ENCODE measurements at regions not wholly inside any gene's neighbourhood (a gene's known extent, or its start where the extent isn't known, plus 50 kb on each side); places are given as distances from the start of the nearest gene placed in this dataset.

GRCh38 chr15:66959066-66959465 is 106.3 kb upstream of the SMAD3 start:
- Histone ChIP-seq H3K4me2 (ENCODE audit: low read length) (no peak overlapping the region), H3K9me3 (ENCODE audit: control insufficient read depth, low read length) (no peaks in the 10 kb centered on the region), H3K4me1 (no peaks in the 10 kb centered on the region), H3K9ac (no peak overlapping the region), H3K27ac (no peak overlapping the region), H3K79me2 (no peaks in the 10 kb centered on the region), H3K36me3 (ENCODE audit: control insufficient read depth, insufficient read depth, low read length) (no peaks in the 10 kb centered on the region), H3K27me3 (ENCODE audit: control insufficient read depth, insufficient read depth, low read length) (no peaks in the 10 kb centered on the region), H3K4me3 (ENCODE audit: low read depth, low read length) (no peak overlapping the region), H2AFZ (no peak overlapping the region)
- no peak for TF ChIP-seq CTCF (IDR thresholded peaks at IDR 0.05)

- Histone ChIP-seq H3K9me3 (ENCODE audit: control insufficient read depth, low read length) (no peaks in the 10 kb centered on the region), H3K79me2 (no peaks in the 10 kb centered on the region), H3K27ac (no peak overlapping the region), H2AFZ (no peak overlapping the region), H3K4me2 (ENCODE audit: low read length) (no peak overlapping the region), H3K4me3 (ENCODE audit: low read depth, low read length) (no peak overlapping the region), H3K36me3 (ENCODE audit: control insufficient read depth, insufficient read depth, low read length) (no peaks in the 10 kb centered on the region), H3K27me3 (ENCODE audit: control insufficient read depth, insufficient read depth, low read length) (no peaks in the 10 kb centered on the region), H3K9ac (no peak overlapping the region), H3K4me1 (no peaks in the 10 kb centered on the region)
- TF ChIP-seq CTCF (IDR thresholded peaks at IDR 0.05): no peak
These were observed 105.5 kb upstream of the SMAD3 start for GRCh38 chr15:66959875-66960274.

- H3K27me3 ChIP-seq (ENCODE audit: control insufficient read depth, insufficient read depth, low read length): no peaks in the 10 kb centered on the region
- no peaks in the 10 kb centered on the region for H3K79me2 ChIP-seq
- no peaks in the 10 kb centered on the region for H3K36me3 ChIP-seq (ENCODE audit: control insufficient read depth, insufficient read depth, low read length)
- no peak overlapping the region for H3K9ac ChIP-seq
- TF ChIP-seq CTCF (IDR thresholded peaks at IDR 0.05): no peak
- no peak overlapping the region for H3K4me2 ChIP-seq (ENCODE audit: low read length)
- no peak overlapping the region for H3K27ac ChIP-seq
- no peaks in the 10 kb centered on the region for H3K4me1 ChIP-seq
- H2AFZ ChIP-seq: no peak overlapping the region
- H3K4me3 ChIP-seq (ENCODE audit: low read depth, low read length): no peak overlapping the region
- no peaks in the 10 kb centered on the region for H3K9me3 ChIP-seq (ENCODE audit: control insufficient read depth, low read length)
These were observed 104.9 kb upstream of the SMAD3 start for GRCh38 chr15:66960519-66960918.

- no peak overlapping the region for H3K27ac ChIP-seq
- H3K36me3 ChIP-seq (ENCODE audit: control insufficient read depth, insufficient read depth, low read length): no peaks in the 10 kb centered on the region
- no peak overlapping the region for H3K4me3 ChIP-seq (ENCODE audit: low read depth, low read length)
- no peak for TF ChIP-seq CTCF (IDR thresholded peaks at IDR 0.05)
- H3K9me3 ChIP-seq (ENCODE audit: control insufficient read depth, low read length): no peaks in the 10 kb centered on the region
- H3K4me1 ChIP-seq: no peaks in the 10 kb centered on the region
- no peaks in the 10 kb centered on the region for H3K27me3 ChIP-seq (ENCODE audit: control insufficient read depth, insufficient read depth, low read length)
- H3K9ac ChIP-seq: no peak overlapping the region
- H3K4me2 ChIP-seq (ENCODE audit: low read length): no peak overlapping the region
- no peak overlapping the region for H2AFZ ChIP-seq
- H3K79me2 ChIP-seq: no peaks in the 10 kb centered on the region
These were observed 104.0 kb upstream of the SMAD3 start for GRCh38 chr15:66961407-66961884.

GRCh38 chr15:66961901-66962300 is 103.5 kb upstream of the SMAD3 start:
- Histone ChIP-seq H3K27ac (no peak overlapping the region), H3K9me3 (ENCODE audit: control insufficient read depth, low read length) (no peaks in the 10 kb centered on the region), H3K4me1 (no peaks in the 10 kb centered on the region), H3K9ac (no peak overlapping the region), H2AFZ (no peak overlapping the region), H3K27me3 (ENCODE audit: control insufficient read depth, insufficient read depth, low read length) (no peaks in the 10 kb centered on the region), H3K36me3 (ENCODE audit: control insufficient read depth, insufficient read depth, low read length) (no peaks in the 10 kb centered on the region), H3K4me3 (ENCODE audit: low read depth, low read length) (no peak overlapping the region), H3K4me2 (ENCODE audit: low read length) (no peak overlapping the region), H3K79me2 (no peaks in the 10 kb centered on the region)
- no peak for TF ChIP-seq CTCF (IDR thresholded peaks at IDR 0.05)
